NK-92 treated with Interleukin-12 subunit alpha and Interleukin-12 subunit beta, amount 100 ng/mL, for 24 hours (cell line): ENCODE measurements at regions not wholly inside any gene's neighbourhood (a gene's known extent, or its start where the extent isn't known, plus 50 kb on each side); places are given as distances from the start of the nearest gene placed in this dataset.

ENCODE experiments used
- DNase-seq: peaks from one replicate; lab custom pipeline; 2025; lab: John Stamatoyannopoulos, UW

- no peak for DNase-seq
Observed at GRCh38 chr14:36028665-36029064, 147.9 kb downstream of the PTCSC3 start.

DNA sequence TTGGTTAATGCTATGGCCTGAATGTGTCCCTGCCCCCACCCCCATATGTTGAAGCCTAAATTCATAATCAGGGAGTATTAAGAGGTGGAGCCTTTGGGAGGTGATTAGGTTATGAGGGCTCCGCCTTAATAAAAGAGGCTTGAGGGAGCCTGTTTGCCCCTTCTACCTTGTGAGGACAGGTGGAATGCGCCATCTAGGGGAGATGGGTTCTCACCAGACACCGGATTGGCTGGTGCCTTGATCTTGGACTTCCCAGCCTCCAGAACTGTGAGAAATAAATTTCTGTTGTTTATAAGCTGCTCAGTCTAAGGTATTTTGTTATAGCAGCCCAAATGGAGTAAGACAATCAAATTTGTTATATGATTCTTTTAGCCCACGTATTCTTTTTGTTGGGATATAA lies 148.3 kb downstream of the PTCSC3 start:
- DNase-seq, result peak; percentile 24

- no peak for DNase-seq
Observed at GRCh38 chr14:36027354-36027753, 149.2 kb downstream of the PTCSC3 start.

DNA sequence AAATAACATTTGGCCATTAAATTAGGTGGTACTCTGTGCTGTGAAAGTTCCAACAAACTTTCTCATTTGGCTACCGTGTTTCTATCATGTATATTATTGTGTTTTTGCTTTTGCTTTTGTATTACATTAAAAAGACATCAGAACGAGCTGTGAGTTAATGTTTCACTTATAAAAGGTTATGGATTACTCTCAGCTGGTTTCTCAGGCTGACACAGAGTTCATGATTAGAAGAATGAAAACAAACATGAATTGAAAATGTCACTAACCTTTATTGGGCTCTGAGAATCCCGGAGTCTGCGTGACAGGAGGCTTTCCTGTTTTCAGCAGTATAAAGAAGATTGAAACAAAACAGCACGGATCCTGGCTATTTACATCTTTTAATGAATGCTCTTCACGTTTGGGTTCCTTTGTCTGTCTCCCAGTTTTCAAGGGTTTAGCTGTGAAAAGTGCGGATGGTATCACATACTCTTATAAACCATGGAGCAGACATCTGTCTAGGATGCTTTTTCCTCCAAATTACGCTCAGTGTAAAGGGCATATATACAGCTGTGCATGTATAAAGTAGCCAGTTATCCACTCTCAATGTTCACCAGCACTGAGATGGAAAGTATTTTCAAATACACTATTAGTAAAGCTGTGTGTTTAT lies 153.6 kb downstream of the PTCSC3 start:
- DNase-seq, result no peak

GRCh38 chr14:36021591-36022320 lies 154.8 kb downstream of the PTCSC3 start:
- no peak for DNase-seq

DNA sequence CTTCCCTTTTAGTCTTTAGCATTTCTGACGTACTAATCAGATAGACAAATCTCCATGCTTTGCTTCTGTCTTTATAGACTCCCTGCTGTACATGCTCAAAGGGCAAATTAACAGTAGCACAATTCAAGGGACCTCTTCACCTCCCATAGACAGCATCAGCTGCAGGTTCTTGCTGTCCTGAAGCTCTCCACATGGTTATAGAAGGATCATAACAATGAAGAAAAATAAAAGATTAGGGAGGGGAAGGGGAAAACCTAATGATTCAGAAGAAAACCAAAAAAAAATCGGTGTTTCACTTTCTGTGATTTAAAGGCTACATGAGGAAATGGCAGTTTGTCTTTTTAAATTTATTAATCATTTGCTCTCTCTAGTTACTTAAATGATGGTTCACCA lies 155.5 kb downstream of the PTCSC3 start:
- no peak for DNase-seq

DNA sequence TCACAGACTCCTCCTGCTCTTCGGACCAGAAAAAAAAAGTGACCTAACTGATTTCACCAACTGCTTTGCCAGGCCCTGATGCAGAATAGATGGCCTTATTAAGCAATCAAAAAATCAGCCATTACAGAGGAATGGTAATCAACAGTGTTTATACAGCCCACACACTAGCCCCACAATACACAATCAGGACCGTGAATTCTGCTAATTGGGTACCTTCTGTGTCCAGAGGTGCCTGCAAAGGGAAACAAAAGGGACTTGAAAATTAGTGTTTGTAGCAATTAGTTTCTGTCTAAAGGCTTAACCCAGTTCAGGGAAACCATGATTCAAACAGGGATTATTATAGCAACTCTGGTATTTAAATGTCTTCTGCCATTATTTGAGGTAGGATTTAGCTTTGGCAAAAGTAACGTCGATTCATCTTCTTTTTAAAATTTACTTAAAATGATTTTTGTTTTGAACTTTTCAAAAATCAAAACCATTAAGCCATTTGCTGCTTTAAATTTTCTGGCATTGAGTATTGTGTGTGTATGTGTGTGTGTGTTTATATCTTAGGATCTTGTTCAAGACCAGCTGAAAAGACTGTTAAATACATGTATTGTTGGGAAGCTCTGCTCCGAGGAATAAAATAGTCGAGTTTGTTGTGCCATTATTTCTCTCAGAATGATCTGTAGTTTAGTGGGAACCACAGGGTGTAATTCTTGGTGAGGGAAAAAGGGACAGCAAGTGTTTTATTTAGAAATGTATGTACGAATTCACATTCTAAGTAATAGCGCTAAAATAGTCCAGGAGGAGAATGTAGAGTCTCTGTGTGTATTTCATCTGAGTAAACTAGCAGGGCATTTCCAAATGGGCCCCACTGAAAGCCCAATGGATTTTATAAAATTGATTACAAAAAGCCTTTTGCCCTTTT lies 156.1 kb downstream of the PTCSC3 start:
- no peak for DNase-seq

DNA sequence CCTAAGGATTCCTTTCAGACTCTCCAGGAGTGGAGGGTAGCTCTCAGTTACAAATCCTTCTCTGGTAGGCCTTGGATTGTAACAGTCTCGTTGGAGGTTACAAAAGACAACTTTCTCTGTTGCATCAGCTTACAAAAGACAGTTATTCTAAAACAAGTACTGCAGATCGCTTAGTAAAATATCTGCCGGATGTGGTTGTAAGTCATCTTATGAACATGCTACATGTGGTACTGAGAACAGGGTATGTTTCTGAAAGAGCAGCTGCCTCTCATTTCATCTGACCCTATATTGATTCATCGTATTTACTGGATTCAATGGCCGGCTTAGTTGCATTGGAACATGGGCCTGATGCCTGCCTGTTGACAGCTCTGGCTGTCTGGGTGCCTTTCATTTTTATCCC lies 157.4 kb downstream of the PTCSC3 start:
- no peak for DNase-seq

GRCh38 chr14:36014236-36014635 lies 162.3 kb downstream of the PTCSC3 start:
- no peak for DNase-seq

GRCh38 chr14:36013483-36013882 lies 163.0 kb downstream of the PTCSC3 start:
- DNase-seq, result no peak

DNA sequence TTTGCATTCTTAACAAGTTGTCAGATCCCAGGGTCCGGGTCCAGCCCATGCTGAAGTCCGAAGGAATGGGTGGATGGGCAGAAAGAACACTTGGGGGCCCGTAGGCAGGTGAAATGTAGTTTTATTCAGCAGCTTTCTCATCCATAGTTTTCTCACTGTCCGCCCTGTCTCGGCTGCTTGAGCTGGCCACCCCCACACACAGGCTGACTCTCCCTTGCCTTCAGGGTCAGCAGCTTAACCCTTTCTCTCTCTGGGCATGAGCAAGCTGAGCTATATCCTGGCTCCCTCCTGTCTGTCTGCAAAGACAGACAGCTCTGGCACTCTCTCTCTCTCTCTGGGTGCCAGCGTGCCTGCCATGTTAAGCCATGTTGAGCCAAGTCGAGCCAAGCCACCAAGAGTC lies 163.9 kb downstream of the PTCSC3 start:
- no peak for DNase-seq

GRCh38 chr14:36009643-36010042 lies 166.9 kb downstream of the PTCSC3 start:
- no peak for DNase-seq

DNA sequence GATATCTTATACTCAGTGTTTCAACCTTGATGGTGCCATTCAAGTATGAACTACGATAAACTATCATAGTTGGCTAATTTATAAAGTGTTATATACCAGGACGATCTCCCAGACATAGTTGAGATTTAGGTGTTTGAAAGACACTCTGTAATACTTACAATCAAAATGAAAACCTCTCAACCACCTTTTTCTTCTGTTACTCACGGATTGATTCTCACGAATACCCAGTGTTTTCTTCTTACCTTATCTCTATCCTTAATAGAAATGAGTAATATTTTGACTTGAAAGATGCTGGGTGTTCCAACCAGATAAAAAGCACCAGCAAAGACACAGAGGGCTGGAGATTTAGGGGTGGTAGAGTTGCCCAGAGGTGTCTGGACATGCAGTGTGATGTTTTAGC lies 169.9 kb downstream of the PTCSC3 start:
- no peak for DNase-seq

GRCh38 chr14:36005670-36006069 lies 170.9 kb downstream of the PTCSC3 start:
- DNase-seq, result no peak

- DNase-seq, result no peak
Observed at GRCh38 chr14:36001936-36002335, 174.6 kb downstream of the PTCSC3 start.

GRCh38 chr14:35999294-35999693 lies 173.2 kb downstream of the BRMS1L start:
- DNase-seq, result no peak

DNA sequence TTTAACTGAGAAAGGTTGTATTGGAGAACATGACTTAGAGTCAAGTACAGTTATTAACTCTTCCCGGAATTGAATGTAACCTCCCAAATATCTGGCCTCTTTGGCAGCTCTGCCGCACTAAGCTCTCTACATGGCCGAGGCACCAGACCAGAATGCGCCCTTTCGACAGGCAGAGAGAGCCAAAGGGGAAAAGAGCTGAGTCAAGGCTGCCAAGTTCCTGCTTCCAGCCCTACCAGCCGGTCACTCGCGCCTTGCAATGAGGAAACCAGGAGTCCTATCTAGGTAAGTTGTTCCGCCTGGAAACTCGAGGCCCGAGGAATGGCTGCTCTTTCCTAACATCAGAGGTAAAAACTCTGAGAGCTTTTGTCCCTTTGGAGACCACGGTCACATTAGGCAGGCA lies 172.2 kb downstream of the BRMS1L start:
- DNase-seq, result no peak

GRCh38 chr14:35993684-35993960 lies 167.5 kb downstream of the BRMS1L start:
- DNase-seq, result no peak

GRCh38 chr14:35992816-35993683 lies 166.9 kb downstream of the BRMS1L start:
- no peak for DNase-seq

GRCh38 chr14:35991356-35991755 lies 165.2 kb downstream of the BRMS1L start:
- DNase-seq, result no peak

DNA sequence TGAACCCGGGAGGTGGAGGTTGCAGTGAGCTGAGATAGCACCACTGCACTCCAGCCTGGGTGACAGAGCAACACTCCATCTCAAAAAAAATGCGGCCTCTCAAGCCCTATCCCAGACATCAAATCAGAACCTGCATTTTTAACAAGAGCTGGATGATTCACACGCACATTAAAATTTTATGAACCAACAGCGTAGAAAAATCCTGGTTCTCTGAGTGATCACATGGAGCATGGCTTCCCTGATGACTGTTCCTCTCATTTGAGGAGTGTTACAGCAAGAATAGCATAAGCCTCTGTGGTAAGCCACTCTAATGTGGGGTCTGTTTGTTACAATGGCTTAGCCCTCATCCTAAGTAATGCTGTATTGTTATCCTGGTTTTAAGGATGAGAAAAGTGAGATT lies 163.6 kb downstream of the BRMS1L start:
- no peak for DNase-seq
